HG02885 (cell line): ENCODE measurements at regions not wholly inside any gene's neighbourhood (a gene's known extent, or its start where the extent isn't known, plus 50 kb on each side); places are given as distances from the start of the nearest gene placed in this dataset.
A peak's percentile ranks its signal among the peaks of the same experiment; 100 is the strongest.

Experiments
- ATAC-seq: cut with Tn5 transposase; IDR thresholded peaks from one replicate; pipeline ENCODE4 v1.9.1; 2021; ENCODE audit warnings: mild to moderate bottlenecking; ENCODE audit not compliant: unreplicated experiment, poor library complexity

- no peak for ATAC-seq
These were observed 87.8 kb upstream of the KLF6 start for GRCh38 chr10:3872712-3873329.

- no peak for ATAC-seq
These were observed 86.5 kb upstream of the KLF6 start for GRCh38 chr10:3871424-3871996.

- peak; percentile 34 for ATAC-seq
These were observed 84.0 kb upstream of the KLF6 start for GRCh38 chr10:3869036-3869435.

GRCh38 chr10:3868271-3868664 lies 83.3 kb upstream of the KLF6 start:
- ATAC-seq: peak; percentile 54

GRCh38 chr10:3867454-3868270 lies 82.7 kb upstream of the KLF6 start:
- ATAC-seq: no peak

GRCh38 chr10:3866332-3866731 lies 81.3 kb upstream of the KLF6 start:
- no peak for ATAC-seq

GRCh38 chr10:3865565-3865964 lies 80.6 kb upstream of the KLF6 start:
- ATAC-seq: no peak

GRCh38 chr10:3861795-3862194 lies 76.8 kb upstream of the KLF6 start:
- no peak for ATAC-seq

- ATAC-seq: no peak
These were observed 73.2 kb upstream of the KLF6 start for GRCh38 chr10:3858051-3858845.

GRCh38 chr10:3857318-3857717 lies 72.3 kb upstream of the KLF6 start:
- ATAC-seq: no peak

- no peak for ATAC-seq
These were observed 71.6 kb upstream of the KLF6 start for GRCh38 chr10:3856593-3856992.

- ATAC-seq: no peak
These were observed 68.7 kb upstream of the KLF6 start for GRCh38 chr10:3853547-3854303.

- ATAC-seq: no peak
These were observed 68.0 kb upstream of the KLF6 start for GRCh38 chr10:3853016-3853415.

- ATAC-seq: peak; percentile 86
These were observed 67.3 kb upstream of the KLF6 start for GRCh38 chr10:3852147-3852904.

- peak; percentile 47 for ATAC-seq
These were observed 66.3 kb upstream of the KLF6 start for GRCh38 chr10:3850999-3851937.

- no peak for ATAC-seq
These were observed 64.0 kb upstream of the KLF6 start for GRCh38 chr10:3848775-3849635.

GRCh38 chr10:3848005-3848774 lies 63.2 kb upstream of the KLF6 start:
- no peak for ATAC-seq
